ENCODE measurements at regions not wholly inside any gene's neighbourhood (a gene's known extent, or its start where the extent isn't known, plus 50 kb on each side); places are given as distances from the start of the nearest gene placed in this dataset.

DNA sequence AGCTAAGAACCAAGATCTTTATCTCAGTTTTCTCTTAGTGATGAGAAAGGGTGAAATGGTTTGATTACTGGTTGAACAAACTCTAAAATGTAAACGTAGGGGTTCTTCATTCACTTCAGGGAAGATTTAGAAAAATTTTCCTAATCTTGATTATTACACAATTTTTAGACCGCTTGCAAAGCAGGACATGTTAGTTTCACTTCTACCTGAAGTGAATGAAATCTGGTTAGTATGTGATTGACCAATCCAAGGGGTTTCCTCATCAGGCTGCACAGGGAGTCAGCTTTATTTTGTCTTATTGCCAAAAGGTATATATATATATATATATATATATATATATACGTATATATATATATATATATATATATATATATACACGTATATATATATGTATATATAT lies 740.4 kb downstream of the TUSC7 start:
- no peak for DNase-seq
- no peak overlapping the region for H3K27ac ChIP-seq
- no peaks in the 10 kb centered on the region for H3K9me3 ChIP-seq
- H3K36me3 ChIP-seq = no peaks in the 10 kb centered on the region
- TF ChIP-seq POLR2A (IDR thresholded peaks at IDR 0.05) = no peak
- TF ChIP-seq, protein P1, sequence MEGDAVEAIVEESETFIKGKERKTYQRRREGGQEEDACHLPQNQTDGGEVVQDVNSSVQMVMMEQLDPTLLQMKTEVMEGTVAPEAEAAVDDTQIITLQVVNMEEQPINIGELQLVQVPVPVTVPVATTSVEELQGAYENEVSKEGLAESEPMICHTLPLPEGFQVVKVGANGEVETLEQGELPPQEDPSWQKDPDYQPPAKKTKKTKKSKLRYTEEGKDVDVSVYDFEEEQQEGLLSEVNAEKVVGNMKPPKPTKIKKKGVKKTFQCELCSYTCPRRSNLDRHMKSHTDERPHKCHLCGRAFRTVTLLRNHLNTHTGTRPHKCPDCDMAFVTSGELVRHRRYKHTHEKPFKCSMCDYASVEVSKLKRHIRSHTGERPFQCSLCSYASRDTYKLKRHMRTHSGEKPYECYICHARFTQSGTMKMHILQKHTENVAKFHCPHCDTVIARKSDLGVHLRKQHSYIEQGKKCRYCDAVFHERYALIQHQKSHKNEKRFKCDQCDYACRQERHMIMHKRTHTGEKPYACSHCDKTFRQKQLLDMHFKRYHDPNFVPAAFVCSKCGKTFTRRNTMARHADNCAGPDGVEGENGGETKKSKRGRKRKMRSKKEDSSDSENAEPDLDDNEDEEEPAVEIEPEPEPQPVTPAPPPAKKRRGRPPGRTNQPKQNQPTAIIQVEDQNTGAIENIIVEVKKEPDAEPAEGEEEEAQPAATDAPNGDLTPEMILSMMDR (IDR thresholded peaks at IDR 0.05) = no peak
- no peak overlapping the region for H3K4me3 ChIP-seq
- no peaks in the 10 kb centered on the region for H3K27me3 ChIP-seq
- H3K4me1 ChIP-seq = no peaks in the 10 kb centered on the region

DNA sequence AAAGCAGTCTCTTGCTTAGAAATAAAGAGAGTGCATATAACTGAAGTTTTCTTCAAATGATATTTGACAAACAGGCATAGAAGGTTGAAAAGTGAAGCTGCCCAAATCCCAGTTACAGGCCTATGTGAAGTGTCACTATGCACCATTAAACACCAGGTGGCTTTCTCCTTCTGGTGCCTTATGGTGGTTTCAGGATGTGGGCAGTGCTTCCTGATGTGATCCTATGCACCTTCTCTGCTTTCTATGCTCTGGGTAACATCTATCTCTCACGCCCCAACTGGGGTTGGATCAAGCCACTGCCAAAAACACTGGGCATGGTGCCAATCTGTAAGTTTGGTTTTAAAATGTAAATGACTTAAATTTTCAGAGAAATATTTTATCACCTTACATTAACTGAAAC lies 744.7 kb downstream of the TUSC7 start:
- Histone ChIP-seq H3K4me1 (no peaks in the 10 kb centered on the region), H3K27me3 (no peaks in the 10 kb centered on the region), H3K4me3 (no peak overlapping the region), H3K9me3 (no peaks in the 10 kb centered on the region), H3K36me3 (no peaks in the 10 kb centered on the region), H3K27ac (no peak overlapping the region)
- TF ChIP-seq POLR2A (IDR thresholded peaks at IDR 0.05) = no peak
- TF ChIP-seq, protein P1 (IDR thresholded peaks at IDR 0.05) = no peak
- DNase-seq = no peak

DNA sequence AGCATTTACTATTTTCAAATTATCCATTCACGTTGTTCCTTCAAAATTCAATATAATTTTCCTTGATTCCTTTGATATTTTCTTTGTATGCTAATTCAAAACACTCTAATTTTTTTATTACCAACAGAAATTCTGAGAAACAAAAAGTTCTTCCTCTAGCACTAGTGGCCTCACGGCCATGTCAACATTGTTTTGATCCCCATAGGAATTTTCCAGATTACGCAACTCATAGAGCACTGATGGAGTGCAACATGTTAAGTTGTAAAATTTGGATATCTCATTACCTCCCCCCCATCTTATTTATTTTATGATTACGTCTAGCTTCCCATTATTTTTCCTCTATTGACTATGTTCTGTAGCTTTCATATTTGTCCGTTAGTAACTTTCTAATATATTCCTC lies 745.3 kb downstream of the TUSC7 start:
- no peak for DNase-seq
- H3K9me3 ChIP-seq = no peaks in the 10 kb centered on the region
- H3K4me1 ChIP-seq = no peaks in the 10 kb centered on the region
- TF ChIP-seq, protein P1 (IDR thresholded peaks at IDR 0.05) = no peak
- TF ChIP-seq POLR2A (IDR thresholded peaks at IDR 0.05) = no peak
- H3K27me3 ChIP-seq = no peaks in the 10 kb centered on the region
- H3K27ac ChIP-seq = no peak overlapping the region
- no peaks in the 10 kb centered on the region for H3K36me3 ChIP-seq
- H3K4me3 ChIP-seq = no peak overlapping the region

DNA sequence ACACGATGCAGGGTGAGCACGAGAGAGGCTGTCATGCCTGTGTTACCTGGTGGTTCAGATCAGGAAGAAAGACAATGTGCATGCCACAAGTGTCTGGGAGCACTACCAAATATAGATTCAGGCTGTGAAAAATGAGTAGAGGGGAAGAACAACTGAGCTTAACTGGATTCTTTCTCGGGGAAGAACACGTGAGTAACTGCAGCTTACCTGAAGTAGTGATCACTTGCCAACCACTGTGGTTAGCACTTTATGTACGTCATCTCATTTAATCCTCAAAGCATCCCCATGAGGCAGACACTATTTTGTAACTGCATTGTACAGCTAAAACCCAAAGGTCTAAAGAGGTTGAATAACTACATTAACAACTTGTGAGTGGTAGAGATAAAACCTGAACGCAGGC lies 746.2 kb downstream of the TUSC7 start:
- Histone ChIP-seq H3K36me3 (no peaks in the 10 kb centered on the region), H3K27me3 (no peaks in the 10 kb centered on the region), H3K27ac (no peak overlapping the region), H3K4me1 (no peaks in the 10 kb centered on the region), H3K9me3 (no peaks in the 10 kb centered on the region), H3K4me3 (no peak overlapping the region)
- TF ChIP-seq, protein P1 (IDR thresholded peaks at IDR 0.05) = no peak
- no peak for TF ChIP-seq POLR2A (IDR thresholded peaks at IDR 0.05)
- DNase-seq = no peak

DNA sequence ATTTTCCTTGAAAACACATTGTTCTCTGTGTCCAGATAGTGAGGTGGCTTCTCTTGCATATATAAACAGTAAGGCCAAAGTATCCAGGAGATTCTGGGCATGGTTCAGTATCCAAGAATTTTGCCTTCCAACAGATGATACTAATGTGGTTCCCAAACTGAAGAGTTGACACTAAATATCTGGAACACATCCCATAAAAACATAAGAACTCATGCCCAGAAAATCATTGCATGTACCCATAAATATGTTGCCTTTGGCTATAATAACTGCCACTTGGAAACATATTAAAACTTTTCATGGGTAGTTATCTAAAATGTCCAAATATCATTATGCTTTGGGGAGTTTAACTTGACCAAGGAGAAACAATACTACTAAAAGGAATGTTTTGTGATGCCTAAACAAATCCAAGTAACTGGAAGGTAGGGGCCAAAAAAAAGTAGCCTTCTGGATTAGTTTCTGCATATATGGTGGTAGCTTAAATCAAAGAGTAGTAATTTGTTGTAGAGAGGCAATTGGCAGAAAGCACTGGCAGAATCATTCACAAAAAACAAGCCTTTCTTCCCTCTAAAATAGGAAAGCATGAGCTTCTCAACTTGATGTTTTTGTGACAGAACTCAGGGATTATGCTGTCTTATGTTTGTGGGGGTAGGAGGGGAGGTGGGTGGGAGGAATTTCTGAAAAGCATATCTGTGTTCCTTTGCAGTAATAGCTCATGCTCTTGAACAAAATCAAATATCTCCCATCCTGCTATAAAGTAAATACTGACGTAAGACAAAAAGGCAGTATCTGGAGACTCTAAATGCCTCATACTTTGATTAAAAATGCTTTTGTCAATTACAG lies 753.9 kb downstream of the TUSC7 start:
- TF ChIP-seq POLR2A (IDR thresholded peaks at IDR 0.05) = no peak
- TF ChIP-seq, protein P1 (IDR thresholded peaks at IDR 0.05) = no peak
- Histone ChIP-seq H3K4me1 (no peaks in the 10 kb centered on the region), H3K36me3 (no peaks in the 10 kb centered on the region), H3K4me3 (no peak overlapping the region), H3K27me3 (no peaks in the 10 kb centered on the region), H3K9me3 (no peaks in the 10 kb centered on the region), H3K27ac (no peak overlapping the region)
- DNase-seq = no peak

Data from Peyer's patch (tissue), 4 donors.